ENCODE measurements at regions not wholly inside any gene's neighbourhood (a gene's known extent, or its start where the extent isn't known, plus 50 kb on each side); places are given as distances from the start of the nearest gene placed in this dataset.
"Not testable (repeated sequence)": the region's sequence is repeated elsewhere in the genome, so short reads cannot be mapped to it uniquely, and the experiment has no call there.

GRCh38 chr12:102314821-102315220 lies 117.2 kb upstream of the PMCH start:
- Mint-ChIP-seq H3K4me1 (ENCODE audit: low read depth) (peaks cover 4% of the 10 kb centered on the region), H3K4me3 (no peak overlapping the region), H3K27ac (no peak overlapping the region), H3K36me3 (ENCODE audit: low read depth) (no peaks in the 10 kb centered on the region), H3K9me3 (no peaks in the 10 kb centered on the region), H3K27me3 (ENCODE audit: insufficient read depth) (peaks cover 5% of the 10 kb centered on the region)
- no peak for DNase-seq (ENCODE audit: low spot score)
- intact Hi-C loops (cut with micrococcal nuclease), result no loop called here

DNA sequence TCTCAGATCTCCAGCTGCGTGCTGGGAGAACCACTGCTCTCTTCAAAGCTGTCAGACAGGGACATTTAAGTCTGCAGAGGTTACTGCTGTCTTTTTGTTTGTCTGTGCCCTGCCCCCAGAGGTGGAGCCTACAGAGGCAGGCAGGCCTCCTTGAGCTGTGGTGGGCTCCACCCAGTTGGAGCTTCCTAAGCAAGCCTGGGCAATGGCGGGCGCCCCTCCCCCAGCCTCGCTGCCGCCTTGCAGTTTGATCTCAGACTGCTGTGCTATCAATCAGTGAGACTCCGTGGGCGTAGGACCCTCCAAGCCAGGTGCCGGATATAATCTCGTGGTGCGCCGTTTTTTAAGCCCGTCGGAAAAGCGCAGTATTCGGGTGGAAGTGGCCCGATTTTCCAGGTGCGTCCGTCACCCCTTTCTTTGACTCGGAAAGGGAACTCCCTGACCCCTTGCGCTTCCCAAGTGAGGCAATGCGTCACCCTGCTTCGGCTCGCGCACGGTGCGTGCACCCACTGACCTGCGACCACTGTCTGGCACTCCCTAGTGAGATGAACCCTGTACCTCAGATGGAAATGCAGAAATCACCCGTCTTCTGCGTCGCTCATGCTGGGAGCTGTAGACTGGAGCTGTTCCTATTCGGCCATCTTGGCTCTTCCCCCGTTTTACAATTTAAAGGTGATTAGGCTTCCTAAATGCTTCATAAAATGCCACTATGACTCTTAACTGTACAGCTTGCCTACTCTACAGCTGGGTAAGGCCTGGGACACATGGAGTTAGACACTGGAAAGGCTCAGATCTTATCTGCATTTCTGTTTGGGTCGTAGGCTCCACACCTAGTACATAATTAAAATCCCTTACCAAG lies 115.7 kb upstream of the PMCH start:
- H3K4me3 Mint-ChIP-seq; H3K9me3 Mint-ChIP-seq; intact Hi-C loops (cut with micrococcal nuclease); H3K27me3 Mint-ChIP-seq (ENCODE audit: insufficient read depth); H3K36me3 Mint-ChIP-seq (ENCODE audit: low read depth); DNase-seq (ENCODE audit: low spot score); H3K4me1 Mint-ChIP-seq (ENCODE audit: low read depth); H3K27ac Mint-ChIP-seq: not testable (repeated sequence)

DNA sequence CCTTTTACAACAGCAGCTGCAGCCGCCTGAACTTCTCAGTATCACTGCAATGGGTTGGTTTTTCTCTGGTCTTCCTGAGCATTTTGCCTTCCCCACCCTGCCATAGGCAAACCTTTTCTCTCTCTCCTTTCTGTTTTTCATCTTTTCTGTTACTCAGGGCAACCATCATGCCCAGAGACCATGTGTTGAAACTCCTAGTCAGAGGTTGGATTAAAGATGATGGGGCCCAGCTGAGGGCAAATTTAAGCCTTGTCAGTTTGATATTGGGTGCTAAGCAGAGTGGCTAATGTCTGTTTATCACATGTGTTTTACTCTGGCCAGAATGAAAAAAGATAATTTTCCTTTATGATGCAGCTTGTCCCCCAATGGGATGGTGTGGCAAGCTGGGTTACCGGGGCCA lies 107.9 kb upstream of the PMCH start:
- no peaks in the 10 kb centered on the region for H3K9me3 Mint-ChIP-seq
- peaks cover 3% of the 10 kb centered on the region for H3K27me3 Mint-ChIP-seq (ENCODE audit: insufficient read depth)
- DNase-seq (ENCODE audit: low spot score), result no peak
- H3K4me1 Mint-ChIP-seq (ENCODE audit: low read depth), result peaks cover 21% of the 10 kb centered on the region
- no peaks in the 10 kb centered on the region for H3K36me3 Mint-ChIP-seq (ENCODE audit: low read depth)
- no peak overlapping the region for H3K27ac Mint-ChIP-seq
- no peak overlapping the region for H3K4me3 Mint-ChIP-seq
- intact Hi-C loops (cut with micrococcal nuclease), result no loop called here

GRCh38 chr12:102304667-102305066 lies 107.0 kb upstream of the PMCH start:
- H3K9me3 Mint-ChIP-seq; H3K27ac Mint-ChIP-seq; H3K4me3 Mint-ChIP-seq; DNase-seq (ENCODE audit: low spot score); H3K27me3 Mint-ChIP-seq (ENCODE audit: insufficient read depth); H3K36me3 Mint-ChIP-seq (ENCODE audit: low read depth): not testable (repeated sequence)
- intact Hi-C loops (cut with micrococcal nuclease), result loop anchor here (5.0 kb wide), 3 partner anchors 107 to 238 kb away; partner anchors contain the start of gene PMCH
- H3K4me1 Mint-ChIP-seq (ENCODE audit: low read depth), result peaks cover 21% of the 10 kb centered on the region

- Mint-ChIP-seq H3K9me3 (no peaks in the 10 kb centered on the region), H3K27me3 (ENCODE audit: insufficient read depth) (peaks cover 7% of the 10 kb centered on the region), H3K27ac (no peak overlapping the region), H3K4me3 (no peak overlapping the region), H3K36me3 (ENCODE audit: low read depth) (no peaks in the 10 kb centered on the region), H3K4me1 (ENCODE audit: low read depth) (peaks cover 21% of the 10 kb centered on the region)
- DNase-seq (ENCODE audit: low spot score), result no peak
- intact Hi-C loops (cut with micrococcal nuclease), result loop anchor here (5.0 kb wide), 3 partner anchors 105 to 240 kb away; partner anchors contain the start of gene PMCH
Observed at GRCh38 chr12:102302553-102302952, 104.9 kb upstream of the PMCH start.

GRCh38 chr12:102301547-102301946 lies 103.9 kb upstream of the PMCH start:
- intact Hi-C loops (cut with micrococcal nuclease), result loop anchor here (1.0 to 5.0 kb wide), 10 partner anchors 104 to 577 kb away; partner anchors contain the start of gene PMCH

DNA sequence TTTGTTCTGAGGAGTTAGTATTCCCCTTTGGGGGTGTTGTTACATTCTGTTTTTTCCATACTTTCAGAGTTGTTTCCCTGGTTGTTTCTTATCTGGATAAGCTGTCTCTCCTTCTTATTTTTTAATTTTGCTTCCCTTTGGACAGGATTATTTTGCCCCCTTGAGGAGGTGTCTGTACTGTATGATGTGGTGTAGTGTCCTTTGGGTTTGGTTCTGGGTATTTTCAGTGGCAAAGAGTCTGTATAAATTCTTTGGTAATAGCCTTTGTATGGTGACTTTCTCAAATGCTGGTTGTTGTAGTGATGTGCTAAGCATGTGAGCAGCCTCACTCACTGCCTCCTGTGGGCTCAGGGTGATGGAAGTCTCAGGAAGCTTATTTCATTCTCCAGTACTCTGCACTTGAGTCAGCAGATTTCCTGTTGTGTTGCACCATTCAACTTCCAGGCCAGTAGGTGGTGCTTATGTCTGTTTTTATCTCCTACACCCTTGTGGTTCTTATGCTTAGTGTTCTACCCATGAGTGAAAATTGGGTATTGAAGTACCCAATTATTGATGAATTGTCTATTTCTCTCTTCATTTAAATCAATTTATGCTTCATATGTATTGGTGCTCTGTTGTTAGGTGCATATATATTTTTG lies 103.3 kb upstream of the PMCH start:
- peak; percentile 28 for DNase-seq (ENCODE audit: low spot score)
- Mint-ChIP-seq H3K27ac (no peak overlapping the region), H3K36me3 (ENCODE audit: low read depth) (no peaks in the 10 kb centered on the region), H3K4me1 (ENCODE audit: low read depth) (peaks cover 21% of the 10 kb centered on the region), H3K27me3 (ENCODE audit: insufficient read depth) (peaks cover 9% of the 10 kb centered on the region), H3K9me3 (no peaks in the 10 kb centered on the region), H3K4me3 (no peak overlapping the region)
- intact Hi-C loops (cut with micrococcal nuclease), result loop anchor here (1.0 to 5.0 kb wide), 10 partner anchors 104 to 578 kb away; partner anchors contain the start of gene PMCH

More at GRCh38 chr12:102301547-102301946, 103.9 kb upstream of the PMCH start:
- no peak for DNase-seq (ENCODE audit: low spot score)
- no peak overlapping the region for H3K27ac Mint-ChIP-seq
- H3K4me3 Mint-ChIP-seq, result no peak overlapping the region
- H3K36me3 Mint-ChIP-seq (ENCODE audit: low read depth), result no peaks in the 10 kb centered on the region
- H3K4me1 Mint-ChIP-seq (ENCODE audit: low read depth), result peaks cover 21% of the 10 kb centered on the region
- peaks cover 9% of the 10 kb centered on the region for H3K27me3 Mint-ChIP-seq (ENCODE audit: insufficient read depth)
- H3K9me3 Mint-ChIP-seq, result no peaks in the 10 kb centered on the region

DNA sequence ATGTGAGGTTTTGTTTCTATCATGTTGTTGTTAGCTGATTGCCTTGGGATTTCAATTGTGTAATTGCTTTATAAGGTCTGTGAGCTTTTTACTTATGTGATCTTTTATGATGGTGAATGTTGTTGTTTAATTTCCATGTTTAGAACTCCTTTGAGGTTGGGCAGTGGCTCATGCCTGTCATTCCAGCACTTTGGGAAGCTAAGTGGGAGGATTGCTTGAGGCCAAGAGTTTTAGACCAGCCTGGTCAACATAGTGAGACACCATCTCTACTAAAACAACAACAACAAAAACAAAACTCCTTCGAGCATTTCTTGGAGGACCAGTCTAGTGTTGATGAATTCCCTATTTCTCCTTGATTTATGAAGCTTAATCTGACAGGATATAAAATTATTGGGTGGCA lies 102.1 kb upstream of the PMCH start:
- H3K9me3 Mint-ChIP-seq, result no peaks in the 10 kb centered on the region
- peaks cover 21% of the 10 kb centered on the region for H3K4me1 Mint-ChIP-seq (ENCODE audit: low read depth)
- H3K36me3 Mint-ChIP-seq (ENCODE audit: low read depth), result no peaks in the 10 kb centered on the region
- no peak overlapping the region for H3K27ac Mint-ChIP-seq
- H3K4me3 Mint-ChIP-seq, result no peak overlapping the region
- peaks cover 9% of the 10 kb centered on the region for H3K27me3 Mint-ChIP-seq (ENCODE audit: insufficient read depth)
- intact Hi-C loops (cut with micrococcal nuclease), result loop anchor here (2.0 to 5.0 kb wide), 7 partner anchors 102 to 579 kb away; partner anchors contain the start of gene PMCH
- no peak for DNase-seq (ENCODE audit: low spot score)

- intact Hi-C loops (cut with micrococcal nuclease), result no loop called here
- no peak overlapping the region for H3K27ac Mint-ChIP-seq
- H3K36me3 Mint-ChIP-seq (ENCODE audit: low read depth), result no peaks in the 10 kb centered on the region
Observed at GRCh38 chr12:102298022-102298421, 100.4 kb upstream of the PMCH start.

DNA sequence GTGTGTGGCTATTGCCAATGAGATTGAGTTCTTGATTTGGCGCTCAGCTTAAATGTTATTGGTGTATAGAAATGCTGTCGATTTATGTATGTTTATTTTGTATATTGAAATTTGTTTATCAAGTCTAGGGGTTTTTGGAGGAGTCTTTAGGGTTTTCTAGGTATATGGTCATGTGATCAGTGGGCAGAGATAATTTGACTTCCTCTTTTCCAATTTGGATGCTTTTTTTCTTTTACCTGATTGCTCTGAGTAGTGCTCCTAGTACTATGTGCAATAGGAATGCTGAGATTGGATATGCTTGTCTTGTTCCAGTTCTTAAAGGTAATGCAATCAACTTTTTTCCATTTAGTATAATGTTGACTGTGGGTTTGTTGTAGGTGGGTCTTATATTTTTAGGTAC lies 99.8 kb upstream of the PMCH start:
- Mint-ChIP-seq H3K36me3 (ENCODE audit: low read depth) (no peaks in the 10 kb centered on the region), H3K4me1 (ENCODE audit: low read depth) (peaks cover 10% of the 10 kb centered on the region), H3K4me3 (no peak overlapping the region), H3K27me3 (ENCODE audit: insufficient read depth) (peaks cover 9% of the 10 kb centered on the region), H3K27ac (no peak overlapping the region), H3K9me3 (no peaks in the 10 kb centered on the region)
- no peak for DNase-seq (ENCODE audit: low spot score)
- intact Hi-C loops (cut with micrococcal nuclease), result no loop called here

More at GRCh38 chr12:102298022-102298421, 100.4 kb upstream of the PMCH start:
- DNase-seq (ENCODE audit: low spot score), result no peak
- peaks cover 16% of the 10 kb centered on the region for H3K4me1 Mint-ChIP-seq (ENCODE audit: low read depth)
- H3K4me3 Mint-ChIP-seq, result no peak overlapping the region
- H3K27me3 Mint-ChIP-seq (ENCODE audit: insufficient read depth), result peaks cover 9% of the 10 kb centered on the region
- no peaks in the 10 kb centered on the region for H3K9me3 Mint-ChIP-seq

- H3K27ac Mint-ChIP-seq, result no peak overlapping the region
- peaks cover 6% of the 10 kb centered on the region for H3K9me3 Mint-ChIP-seq
- intact Hi-C loops (cut with micrococcal nuclease), result no loop called here
- H3K4me1 Mint-ChIP-seq (ENCODE audit: low read depth), result no peaks in the 10 kb centered on the region
- H3K27me3 Mint-ChIP-seq (ENCODE audit: insufficient read depth), result peaks cover 6% of the 10 kb centered on the region
- no peak for DNase-seq (ENCODE audit: low spot score)
- H3K36me3 Mint-ChIP-seq (ENCODE audit: low read depth), result no peaks in the 10 kb centered on the region
- H3K4me3 Mint-ChIP-seq, result no peak overlapping the region
Observed at GRCh38 chr12:102294568-102294967, 96.9 kb upstream of the PMCH start.

DNA sequence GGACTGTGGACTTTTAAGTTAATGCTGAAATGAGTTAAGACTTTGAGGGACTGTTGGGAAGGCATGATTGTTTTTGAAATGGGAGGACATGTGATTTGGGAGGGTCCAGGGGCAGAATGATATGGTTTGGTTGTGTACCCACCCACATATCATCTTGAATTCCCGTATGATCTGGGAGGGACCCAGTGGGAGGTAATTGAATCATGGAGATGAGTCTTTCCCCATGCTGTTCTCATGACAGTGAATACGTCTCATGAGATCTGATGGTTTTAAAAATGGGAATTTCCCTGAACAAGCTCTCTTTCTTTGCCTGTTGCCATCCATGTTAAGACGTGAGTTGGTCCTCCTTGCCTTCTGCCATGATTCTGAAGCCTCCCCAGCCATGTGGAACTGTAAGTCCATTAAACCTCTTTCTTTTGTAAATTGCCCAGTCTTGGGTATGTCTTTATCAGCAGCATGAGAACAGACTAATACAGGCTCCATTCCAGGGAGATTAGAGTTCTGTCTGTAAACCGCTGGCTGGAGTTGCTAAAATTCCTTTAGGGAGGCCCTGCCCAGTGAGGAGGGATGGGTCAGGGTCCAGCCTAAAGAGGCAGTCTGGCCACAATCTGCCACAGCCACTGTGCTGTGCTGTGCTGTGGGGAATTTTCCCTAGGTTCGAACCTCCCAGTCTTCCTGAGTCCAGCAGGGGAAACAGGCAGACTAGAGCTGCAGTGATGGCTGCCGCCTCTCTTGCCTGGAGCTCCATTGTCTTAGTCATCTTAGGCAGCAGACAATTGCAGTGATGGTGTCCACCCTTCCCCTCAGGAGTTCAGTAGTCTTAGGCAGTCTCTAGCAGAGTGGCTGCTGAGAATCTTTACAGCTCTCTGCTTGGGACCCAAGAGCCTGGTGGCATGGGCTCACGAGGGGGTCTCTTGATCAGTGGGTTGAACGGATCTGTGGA lies 94.1 kb upstream of the PMCH start:
- intact Hi-C loops (cut with micrococcal nuclease); H3K36me3 Mint-ChIP-seq (ENCODE audit: low read depth); H3K4me1 Mint-ChIP-seq (ENCODE audit: low read depth); H3K9me3 Mint-ChIP-seq; DNase-seq (ENCODE audit: low spot score); H3K4me3 Mint-ChIP-seq; H3K27ac Mint-ChIP-seq; H3K27me3 Mint-ChIP-seq (ENCODE audit: insufficient read depth): not testable (repeated sequence)

Measured in activated T-helper 1 cell treated with anti-CD3 and anti-CD28 coated beads, Interleukin-12 subunit alpha, Interleukin-12 subunit beta, Interleukin-2, Interleukin-4 antibody, amounts not matched to agents 30 ng/mL and 10 ng/mL and 1 ng/mL, durations not matched to agents 14 hours and 24 hours and 36 hours (primary cell).